GM23338 (cell line): ENCODE measurements at regions not wholly inside any gene's neighbourhood (a gene's known extent, or its start where the extent isn't known, plus 50 kb on each side); places are given as distances from the start of the nearest gene placed in this dataset.

ENCODE experiments used
- ATAC-seq: fragments of 200-7000 bp; cut with Tn5 transposase; 3 replicates; pipeline ENCODE4 v1.9.1; 2020
- DNase-seq: peaks from one replicate; pipeline ENCODE4 v3.0.0-alpha.2; 2015; ENCODE audit warnings: low spot score
- H2AFZ ChIP-seq: fragments of 200-600 bp; sonication (generic); 2 replicates; pipeline ENCODE4 v1.8.0; 2016; ENCODE audit warnings: antibody characterized with exemption, mild to moderate bottlenecking, moderate library complexity
- H3F3A ChIP-seq: fragments of 200-600 bp; sonication (generic); replicated peaks from 2 replicates; pipeline ENCODE4 v1.8.0; 2017; ENCODE audit warnings: antibody characterized with exemption, mixed run types, low read depth
- H3K27ac ChIP-seq: fragments of 200-600 bp; sonication (generic); 2 replicates; pipeline ENCODE4 v1.6.1; 2016; ENCODE audit warnings: low read depth
- H3K27me3 ChIP-seq: fragments of 200-600 bp; sonication (generic); 2 replicates; pipeline ENCODE4 v1.8.0; 2016; ENCODE audit warnings: mild to moderate bottlenecking, mixed run types, moderate library complexity; ENCODE audit not compliant: insufficient read depth
- H3K36me3 ChIP-seq: fragments of 200-600 bp; sonication (generic); 2 replicates; pipeline ENCODE4 v1.8.0; 2016; ENCODE audit warnings: mild to moderate bottlenecking; ENCODE audit not compliant: insufficient read depth
- H3K4me1 ChIP-seq: fragments of 200-600 bp; sonication (generic); 2 replicates; pipeline ENCODE4 v1.8.0; 2016; ENCODE audit warnings: mild to moderate bottlenecking, moderate library complexity; ENCODE audit not compliant: insufficient read depth
- H3K4me2 ChIP-seq: fragments of 200-600 bp; sonication (generic); 2 replicates; pipeline ENCODE4 v1.7.1; 2017; ENCODE audit warnings: mixed run types
- H3K4me3 ChIP-seq: fragments of 200-600 bp; sonication (generic); 2 replicates; pipeline ENCODE4 v1.6.1; 2016; ENCODE audit warnings: mixed run types
- H3K79me2 ChIP-seq: fragments of 200-600 bp; sonication (generic); replicated peaks from 2 replicates; pipeline ENCODE4 v1.8.0; 2017; ENCODE audit warnings: mild to moderate bottlenecking; ENCODE audit not compliant: insufficient read depth
- H3K9me2 ChIP-seq: fragments of 200-600 bp; sonication (generic); 2 replicates; pipeline ENCODE4 v1.8.0; 2017; ENCODE audit not compliant: insufficient read depth
- H4K20me1 ChIP-seq: fragments of 200-600 bp; sonication (generic); replicated peaks from 2 replicates; pipeline ENCODE4 v1.8.0; 2017; ENCODE audit warnings: mild to moderate bottlenecking; ENCODE audit not compliant: insufficient read depth
- H3K27ac Mint-ChIP-seq: 2 replicates; pipeline ENCODE4 v1.8.0; 2020; ENCODE audit warnings: inconsistent platforms, mild to moderate bottlenecking, moderate library complexity, mixed read lengths
- H3K27me3 Mint-ChIP-seq: 3 replicates; pipeline ENCODE4 v1.8.0; 2022; ENCODE audit warnings: low read depth, mild to moderate bottlenecking, moderate library complexity, mixed read lengths, inconsistent platforms; ENCODE audit not compliant: insufficient read depth, poor library complexity
- H3K36me3 Mint-ChIP-seq: 3 replicates; pipeline ENCODE4 v1.8.0; 2021; ENCODE audit warnings: low read depth, mild to moderate bottlenecking, inconsistent platforms, moderate library complexity, mixed read lengths
- H3K4me1 Mint-ChIP-seq: 3 replicates; pipeline ENCODE4 v1.8.0; 2020; ENCODE audit warnings: mild to moderate bottlenecking, inconsistent platforms, mixed read lengths
- H3K4me3 Mint-ChIP-seq: 3 replicates; pipeline ENCODE4 v1.8.0; 2021; ENCODE audit warnings: moderate library complexity, mild to moderate bottlenecking, inconsistent platforms, mixed read lengths
- H3K9me3 Mint-ChIP-seq: 3 replicates; pipeline ENCODE4 v1.8.0; 2020; ENCODE audit warnings: moderate library complexity, mild to moderate bottlenecking, inconsistent platforms, mixed read lengths
- CREB1 ChIP-seq: fragments of 250-450 bp; sonication (Bioruptor Pico); IDR thresholded peaks from 2 replicates; pipeline ENCODE4 v1.5.0; 2020; ENCODE audit warnings: low read depth, mild to moderate bottlenecking, moderate library complexity
- CTCF ChIP-seq, 2 experiments: fragments of 200-600 bp in 1 of 2; sonication (generic) in 1 of 2; conservative IDR thresholded peaks; 2 replicates each; pipeline versions ENCODE4 v1.5.1 to v1.6.1; 2016 to 2017; ENCODE audit warnings: antibody characterized with exemption in 2 of 2, low read depth in 2 of 2, mild to moderate bottlenecking in 2 of 2, moderate library complexity in 1 of 2
- ETS1 ChIP-seq: IDR thresholded peaks from 2 replicates; pipeline ENCODE4 v1.6.1; 2016; ENCODE audit warnings: antibody characterized with exemption
- EZH2 ChIP-seq: fragments of 200-600 bp; sonication (generic); IDR thresholded peaks from one replicate; pipeline ENCODE4 v1.8.0; 2017; ENCODE audit warnings: antibody characterized with exemption, mild to moderate bottlenecking, low read depth; ENCODE audit not compliant: unreplicated experiment
- EZH2phosphoT487 ChIP-seq: fragments of 200-600 bp; sonication (generic); IDR thresholded peaks from one replicate; pipeline ENCODE4 v1.8.1; 2018; ENCODE audit warnings: antibody characterized with exemption; ENCODE audit not compliant: unreplicated experiment
- JUNB ChIP-seq: IDR thresholded peaks from one replicate; pipeline ENCODE4 v1.6.1; 2016; ENCODE audit warnings: antibody characterized with exemption; ENCODE audit not compliant: unreplicated experiment
- NANOG ChIP-seq: IDR thresholded peaks from 2 replicates; pipeline ENCODE4 v1.6.1; 2016; ENCODE audit warnings: antibody characterized with exemption, borderline replicate concordance
- POLR2AphosphoS5 ChIP-seq: IDR thresholded peaks from 2 replicates; pipeline ENCODE4 v1.6.1; 2016; ENCODE audit warnings: antibody characterized with exemption, low read depth
- REST ChIP-seq: IDR thresholded peaks from one replicate; pipeline ENCODE4 v1.6.1; 2018; ENCODE audit warnings: antibody characterized with exemption; ENCODE audit not compliant: unreplicated experiment
- STAT1 ChIP-seq: IDR thresholded peaks from one replicate; pipeline ENCODE4 v1.6.1; 2016; ENCODE audit warnings: antibody characterized with exemption; ENCODE audit not compliant: unreplicated experiment
- ZNF114 ChIP-seq: fragments of 250-450 bp; sonication (Bioruptor Pico); IDR thresholded peaks from 2 replicates; pipeline ENCODE4 v1.5.0; 2020; ENCODE audit warnings: mild to moderate bottlenecking, moderate library complexity
- ZNF331 ChIP-seq: fragments of 250-450 bp; sonication (Bioruptor Pico); IDR thresholded peaks from 2 replicates; pipeline ENCODE4 v1.5.0; 2020; ENCODE audit warnings: low read depth, mild to moderate bottlenecking, moderate library complexity

- Histone ChIP-seq H3F3A (no peaks in the 10 kb centered on the region), H3K27me3 (no peaks in the 10 kb centered on the region), H3K4me3 (no peak overlapping the region), H4K20me1 (no peaks in the 10 kb centered on the region), H3K9me2 (peaks cover 10% of the 10 kb centered on the region; the same call in 1 of the 2 replicates), H3K79me2 (no peaks in the 10 kb centered on the region), H3K36me3 (no peaks in the 10 kb centered on the region), H3K4me1 (peaks cover 2% of the 10 kb centered on the region; the same call in 1 of the 2 replicates), H2AFZ (no peak overlapping the region), H3K4me2 (no peak overlapping the region), H3K27ac (no peak overlapping the region)
- DNase-seq (no peak), ATAC-seq (no peak)
- Mint-ChIP-seq H3K9me3 (0 out of 3 replicates have a peak, but pooled peaks cover 3% of the 10 kb centered on the region), H3K27ac (no peak overlapping the region), H3K27me3 (no peaks in the 10 kb centered on the region), H3K4me1 (peaks cover 6% of the 10 kb centered on the region), H3K4me3 (no peak overlapping the region), H3K36me3 (peaks cover 4% of the 10 kb centered on the region; the same call in 1 of the 3 replicates)
- TF ChIP-seq NANOG: no peak
Measured at GRCh38 chr4:18803781-18804180, 782.2 kb upstream of the LCORL start.

- H3K4me1 Mint-ChIP-seq: peaks cover 6% of the 10 kb centered on the region
- H3K27ac ChIP-seq: no peak overlapping the region
- no peak overlapping the region for H3K4me3 Mint-ChIP-seq
- H3K27me3 ChIP-seq: no peaks in the 10 kb centered on the region
- peak overlapping the region; percentile 34; the same call in 1 of the 2 replicates for H2AFZ ChIP-seq
- H3K4me2 ChIP-seq: no peak overlapping the region
- H3K9me3 Mint-ChIP-seq: no peaks in the 10 kb centered on the region
- no peaks in the 10 kb centered on the region for H4K20me1 ChIP-seq
- H3K4me1 ChIP-seq: no peaks in the 10 kb centered on the region; the same call in 1 of the 2 replicates
- no peak for ATAC-seq
- H3K27me3 Mint-ChIP-seq: no peaks in the 10 kb centered on the region
- no peak overlapping the region for H3K4me3 ChIP-seq
- DNase-seq: no peak
- no peaks in the 10 kb centered on the region for H3K36me3 Mint-ChIP-seq
- no peaks in the 10 kb centered on the region for H3K9me2 ChIP-seq
- no peaks in the 10 kb centered on the region for H3K36me3 ChIP-seq
- no peaks in the 10 kb centered on the region for H3K79me2 ChIP-seq
- H3F3A ChIP-seq: no peaks in the 10 kb centered on the region
- no peak overlapping the region for H3K27ac Mint-ChIP-seq
- TF ChIP-seq ZNF331 (CRISPR knock-in tag) (no peak), EZH2phosphoT487 (no peak), CTCF (conservative IDR thresholded peaks at IDR 0.05; ENCODE audit: low read depth in 2 of 2) (no peak), JUNB (no peak), POLR2AphosphoS5 (no peak), ETS1 (no peak), REST (no peak), EZH2 (no peak), CREB1 (CRISPR knock-in tag) (no peak), NANOG (no peak), STAT1 (no peak), ZNF114 (CRISPR knock-in tag) (no peak)
Measured at GRCh38 chr4:18798123-18798522, 776.6 kb upstream of the LCORL start.
